Loucy (cell line): ENCODE measurements at regions not wholly inside any gene's neighbourhood (a gene's known extent, or its start where the extent isn't known, plus 50 kb on each side); places are given as distances from the start of the nearest gene placed in this dataset.

Experiments
- H2AFZ ChIP-seq: fragments of 200-600 bp; sonication (generic); 2 replicates; pipeline ENCODE4 v1.6.0; 2016; ENCODE audit warnings: antibody characterized with exemption, mild to moderate bottlenecking, low read length, moderate library complexity
- H3F3A ChIP-seq: fragments of 200-600 bp; 2 replicates; pipeline ENCODE4 v1.6.0; 2016; ENCODE audit warnings: antibody characterized with exemption, low read depth, mild to moderate bottlenecking
- H3K27me3 ChIP-seq: fragments of 200-600 bp; sonication (generic); 2 replicates; pipeline ENCODE4 v1.6.1; 2014; ENCODE audit warnings: low read length, mild to moderate bottlenecking; ENCODE audit not compliant: insufficient read depth, poor library complexity, severe bottlenecking
- H3K36me3 ChIP-seq: fragments of 200-600 bp; sonication (generic); 2 replicates; pipeline ENCODE4 v1.6.1; 2016; ENCODE audit warnings: low read length; ENCODE audit not compliant: insufficient read depth
- H3K4me1 ChIP-seq: fragments of 200-600 bp; sonication (generic); 2 replicates; pipeline ENCODE4 v1.5.1; 2014; ENCODE audit warnings: low read length, mild to moderate bottlenecking; ENCODE audit not compliant: insufficient read depth, poor library complexity, severe bottlenecking
- H3K4me2 ChIP-seq: fragments of 200-600 bp; sonication (generic); 2 replicates; pipeline ENCODE4 v1.6.0; 2014; ENCODE audit warnings: antibody characterized with exemption, low read length, low read depth, mild to moderate bottlenecking; ENCODE audit not compliant: poor library complexity, severe bottlenecking
- H3K4me3 ChIP-seq: fragments of 200-600 bp; sonication (generic); 2 replicates; pipeline ENCODE4 v1.5.1; 2014; ENCODE audit warnings: low read length, mild to moderate bottlenecking, mixed read lengths; ENCODE audit not compliant: poor library complexity, severe bottlenecking
- H3K79me2 ChIP-seq: fragments of 200-600 bp; sonication (generic); 2 replicates; pipeline ENCODE4 v1.6.1; 2014; ENCODE audit warnings: low read length; ENCODE audit not compliant: insufficient read depth
- H3K9ac ChIP-seq: fragments of 200-600 bp; sonication (generic); 2 replicates; pipeline ENCODE4 v1.6.0; 2014; ENCODE audit warnings: mild to moderate bottlenecking, low read depth, low read length, moderate library complexity; ENCODE audit not compliant: poor library complexity, severe bottlenecking
- H3K9me2 ChIP-seq: fragments of 200-600 bp; sonication (generic); replicated peaks from 2 replicates; pipeline ENCODE4 v1.6.1; 2016; ENCODE audit warnings: low read depth, low read length, mixed read lengths
- H3K9me3 ChIP-seq: fragments of 200-600 bp; sonication (generic); 2 replicates; pipeline ENCODE4 v1.6.1; 2014; ENCODE audit warnings: mild to moderate bottlenecking, antibody characterized with exemption, low read length, low read depth; ENCODE audit not compliant: insufficient read depth
- H4K20me1 ChIP-seq: fragments of 200-600 bp; sonication (generic); 2 replicates; pipeline ENCODE4 v1.6.0; 2014; ENCODE audit warnings: antibody characterized with exemption, low read length, mild to moderate bottlenecking; ENCODE audit not compliant: insufficient read depth, poor library complexity, severe bottlenecking
- CTCF ChIP-seq: fragments of 200-600 bp; sonication (generic); conservative IDR thresholded peaks from 2 replicates; pipeline ENCODE4 v1.5.1; 2014; ENCODE audit warnings: mild to moderate bottlenecking, antibody characterized with exemption, low read length
- EZH2phosphoT487 ChIP-seq: fragments of 200-600 bp; IDR thresholded peaks from 2 replicates; pipeline ENCODE4 v1.6.1; 2018; ENCODE audit warnings: antibody characterized with exemption, mild to moderate bottlenecking, moderate library complexity, borderline replicate concordance

GRCh38 chr3:72245183-72245811 lies 460.3 kb upstream of the PROK2 start:
- TF ChIP-seq CTCF (no peak), EZH2phosphoT487 (no peak)
- no peaks in the 10 kb centered on the region for H3K9me2 ChIP-seq
- no peaks in the 10 kb centered on the region for H3K36me3 ChIP-seq
- H3K79me2 ChIP-seq: no peaks in the 10 kb centered on the region
- H4K20me1 ChIP-seq: no peaks in the 10 kb centered on the region
- H3K4me1 ChIP-seq: no peaks in the 10 kb centered on the region
- H3F3A ChIP-seq: no peaks in the 10 kb centered on the region
- no peaks in the 10 kb centered on the region for H3K9me3 ChIP-seq
- no peak overlapping the region for H3K4me2 ChIP-seq
- H3K4me3 ChIP-seq: no peak overlapping the region
- no peak overlapping the region for H2AFZ ChIP-seq
- H3K9ac ChIP-seq: no peak overlapping the region
- H3K27me3 ChIP-seq: no peaks in the 10 kb centered on the region

- no peaks in the 10 kb centered on the region for H3K9me3 ChIP-seq
- no peaks in the 10 kb centered on the region for H3K27me3 ChIP-seq
- H3K9ac ChIP-seq: no peak overlapping the region
- H4K20me1 ChIP-seq: no peaks in the 10 kb centered on the region
- H3K9me2 ChIP-seq: no peaks in the 10 kb centered on the region
- H3K79me2 ChIP-seq: no peaks in the 10 kb centered on the region
- H3K4me3 ChIP-seq: no peak overlapping the region
- no peak overlapping the region for H2AFZ ChIP-seq
- no peak for TF ChIP-seq CTCF
- TF ChIP-seq EZH2phosphoT487: no peak
- H3K36me3 ChIP-seq: no peaks in the 10 kb centered on the region
- no peaks in the 10 kb centered on the region for H3F3A ChIP-seq
- H3K4me1 ChIP-seq: no peaks in the 10 kb centered on the region
- H3K4me2 ChIP-seq: no peak overlapping the region
Measured at GRCh38 chr3:72244396-72244795, 459.4 kb upstream of the PROK2 start.

- H3F3A ChIP-seq: no peaks in the 10 kb centered on the region
- H4K20me1 ChIP-seq: no peaks in the 10 kb centered on the region
- H3K79me2 ChIP-seq: no peaks in the 10 kb centered on the region
- H3K36me3 ChIP-seq: no peaks in the 10 kb centered on the region
- H3K9me2 ChIP-seq: no peaks in the 10 kb centered on the region
- no peaks in the 10 kb centered on the region for H3K9me3 ChIP-seq
- no peaks in the 10 kb centered on the region for H3K4me1 ChIP-seq
- H3K27me3 ChIP-seq: no peaks in the 10 kb centered on the region
- TF ChIP-seq EZH2phosphoT487 (no peak), CTCF (no peak)
- H3K4me3 ChIP-seq: no peak overlapping the region
- H2AFZ ChIP-seq: no peak overlapping the region
- H3K9ac ChIP-seq: no peak overlapping the region
- no peak overlapping the region for H3K4me2 ChIP-seq
Measured at GRCh38 chr3:72242326-72242725, 457.4 kb upstream of the PROK2 start.
